ENCODE measurements at regions not wholly inside any gene's neighbourhood (a gene's known extent, or its start where the extent isn't known, plus 50 kb on each side); places are given as distances from the start of the nearest gene placed in this dataset.
"Not testable (repeated sequence)": the region's sequence is repeated elsewhere in the genome, so short reads cannot be mapped to it uniquely, and the experiment has no call there.

DNA sequence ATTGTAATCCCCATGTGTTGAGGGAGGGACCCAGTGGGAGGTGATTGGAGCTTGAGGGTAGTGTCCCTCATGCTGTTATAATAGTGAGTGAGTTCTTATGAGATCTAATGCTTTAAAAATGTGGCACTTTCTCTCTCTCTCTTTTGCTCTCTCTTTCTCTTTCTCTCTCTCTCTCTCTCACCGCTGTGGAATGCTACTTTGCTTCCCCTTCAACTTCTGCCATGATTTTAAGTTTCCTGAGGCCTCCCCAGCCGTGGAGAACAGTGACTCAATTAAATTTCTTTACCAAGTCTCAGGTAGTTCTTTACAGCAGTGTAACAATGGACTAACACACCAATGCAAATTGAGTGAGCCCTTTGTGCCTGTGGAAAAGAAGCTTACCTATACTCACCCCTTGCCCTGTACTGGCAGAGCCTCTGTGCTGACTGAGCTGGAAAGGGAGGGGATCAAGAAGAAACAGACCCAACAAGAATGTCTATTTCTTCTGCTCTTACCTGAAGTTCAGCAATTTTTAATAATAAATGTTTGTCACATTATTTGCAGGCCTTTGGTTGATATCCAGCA lies 642.5 kb upstream of the KCND2 start:
- DNase-seq: no peak

DNA sequence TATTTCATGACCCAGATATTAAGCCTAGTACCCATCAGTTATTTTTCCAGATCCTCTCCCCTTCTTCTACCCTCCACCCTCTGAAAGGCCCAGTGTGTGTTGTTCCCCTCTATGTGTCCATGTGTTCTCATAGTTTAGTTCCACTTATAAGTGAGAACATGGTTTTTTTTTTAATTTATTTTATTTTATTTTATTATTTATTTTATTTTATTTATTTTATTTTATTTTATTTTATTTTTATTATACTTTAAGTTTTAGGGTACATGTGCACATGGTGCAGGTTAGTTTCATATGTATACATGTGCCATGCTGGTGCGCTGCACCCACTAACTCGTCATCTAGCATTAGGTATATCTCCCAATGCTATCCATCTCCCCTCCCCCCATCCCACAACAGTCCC lies 639.2 kb upstream of the KCND2 start:
- DNase-seq: not testable (repeated sequence)

DNA sequence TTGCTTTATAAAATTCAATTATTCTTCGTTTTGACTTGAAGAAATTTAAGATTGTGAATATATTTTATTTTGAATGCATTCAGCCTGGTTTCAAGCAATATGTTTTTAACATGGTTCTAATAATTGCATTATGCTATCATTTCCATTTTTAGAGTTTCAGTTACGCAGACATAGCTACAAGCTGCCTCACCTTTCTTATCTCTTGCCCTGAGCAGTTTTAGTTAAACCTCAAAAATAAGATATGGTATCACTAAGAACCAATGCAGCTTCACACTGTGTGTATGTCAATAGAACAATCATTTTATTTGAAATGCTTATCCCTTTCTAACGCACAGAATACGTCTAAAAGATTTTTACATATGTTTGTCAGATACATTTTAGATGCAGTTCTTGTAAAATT lies 632.6 kb upstream of the KCND2 start:
- DNase-seq: no peak

GRCh38 chr7:119640861-119641260 lies 632.1 kb upstream of the KCND2 start:
- no peak for DNase-seq

GRCh38 chr7:119643558-119643957 lies 629.4 kb upstream of the KCND2 start:
- no peak for DNase-seq

GRCh38 chr7:119647286-119647685 lies 625.7 kb upstream of the KCND2 start:
- no peak for DNase-seq

- not testable (repeated sequence) for DNase-seq
Measured at GRCh38 chr7:119648752-119649151, 624.2 kb upstream of the KCND2 start.

DNA sequence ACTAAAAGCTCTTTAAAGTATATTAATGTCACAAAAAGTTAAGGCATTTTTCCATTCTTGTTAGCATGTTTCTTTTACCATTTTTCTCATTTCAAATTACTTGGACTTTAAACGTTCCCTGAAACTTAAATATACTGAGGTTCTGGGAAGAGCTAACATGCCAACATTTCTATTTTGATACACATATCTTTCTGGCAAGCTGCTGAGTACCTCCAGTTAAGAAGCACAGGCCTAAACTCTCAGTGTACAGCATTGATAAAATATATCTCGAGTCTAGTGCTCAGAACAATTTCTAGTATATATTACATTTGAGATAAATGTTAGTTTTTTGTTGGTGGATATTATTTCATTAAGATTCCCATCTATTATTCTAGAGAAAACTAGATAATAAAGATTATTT lies 612.9 kb upstream of the KCND2 start:
- no peak for DNase-seq

DNA sequence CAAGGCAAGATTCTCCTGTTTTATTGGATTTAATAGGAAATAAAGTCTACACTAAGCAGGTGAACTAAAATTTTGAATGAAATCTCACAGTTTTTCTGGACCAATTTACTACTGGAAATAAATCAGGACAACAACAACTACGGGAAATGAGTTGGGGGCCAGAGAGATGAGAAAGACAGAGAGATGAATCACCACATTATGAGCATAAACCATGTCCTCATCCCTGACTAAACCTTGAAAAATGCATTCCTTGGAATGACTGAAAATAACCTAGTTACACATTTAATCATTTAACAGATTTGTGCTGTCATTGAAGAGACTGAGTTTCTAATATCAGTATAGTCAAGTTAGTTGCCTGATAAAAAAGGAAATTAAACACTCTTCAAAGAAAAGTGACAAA lies 608.4 kb upstream of the KCND2 start:
- DNase-seq: no peak

GRCh38 chr7:119665796-119666195 lies 607.2 kb upstream of the KCND2 start:
- no peak for DNase-seq

- DNase-seq: no peak
Measured at GRCh38 chr7:119681336-119681735, 591.6 kb upstream of the KCND2 start.

GRCh38 chr7:119684763-119685162 lies 588.2 kb upstream of the KCND2 start:
- DNase-seq: no peak

DNA sequence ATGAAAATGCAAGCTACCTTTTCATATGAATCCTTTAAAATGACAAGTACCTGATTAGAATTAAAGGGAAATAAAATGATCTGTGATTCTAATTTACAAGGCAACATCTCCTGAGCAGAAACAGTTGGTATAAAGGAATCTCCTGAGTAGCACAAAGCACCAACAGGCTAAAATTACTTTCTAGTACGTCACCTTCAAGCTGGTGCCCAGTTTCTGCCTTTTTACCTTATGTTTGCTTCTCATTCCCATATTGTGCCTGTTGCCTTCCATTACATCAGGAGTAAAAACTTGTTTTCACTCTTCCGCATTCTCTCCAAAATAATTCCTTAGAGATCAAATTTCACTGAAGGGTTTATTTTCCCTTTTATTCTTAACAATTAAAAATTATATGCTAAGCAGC lies 587.1 kb upstream of the KCND2 start:
- DNase-seq: no peak

DNA sequence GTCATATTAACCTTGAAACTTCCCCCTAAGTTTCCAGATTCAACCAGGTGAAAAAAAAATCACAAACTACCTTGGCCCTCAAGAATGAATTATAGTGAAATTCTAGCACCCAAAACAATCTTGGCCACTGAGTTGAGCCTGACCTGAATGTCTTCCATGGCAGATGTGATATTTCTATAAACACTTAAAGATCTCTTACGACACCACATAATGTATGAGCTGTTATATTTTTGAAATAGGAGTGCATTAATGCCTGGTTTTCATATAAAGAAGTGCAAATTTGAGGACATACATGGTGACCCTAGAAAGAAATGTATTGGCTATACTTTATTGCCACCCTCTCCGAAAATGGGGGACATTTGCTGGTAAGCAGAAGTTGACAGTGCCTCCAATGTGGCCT lies 584.1 kb upstream of the KCND2 start:
- DNase-seq: no peak

DNA sequence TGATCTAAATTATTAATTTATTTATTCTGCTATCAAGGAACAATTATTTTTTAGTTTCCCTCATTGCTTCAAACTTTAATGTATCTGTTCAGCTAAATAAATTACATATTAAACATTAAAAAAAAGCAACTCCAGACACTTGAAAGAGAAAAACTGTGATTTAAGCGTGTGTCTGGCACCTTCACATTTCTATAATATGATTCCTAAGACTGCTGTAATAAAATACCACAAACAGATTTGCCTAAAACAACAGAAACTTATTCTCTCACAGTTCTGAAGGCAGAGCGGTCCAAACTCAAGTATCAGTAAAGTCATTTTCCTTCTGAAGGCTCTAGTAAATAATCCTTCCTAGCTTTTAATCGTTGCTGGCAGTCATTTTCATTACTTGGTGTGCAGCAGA lies 580.4 kb upstream of the KCND2 start:
- DNase-seq: no peak

DNA sequence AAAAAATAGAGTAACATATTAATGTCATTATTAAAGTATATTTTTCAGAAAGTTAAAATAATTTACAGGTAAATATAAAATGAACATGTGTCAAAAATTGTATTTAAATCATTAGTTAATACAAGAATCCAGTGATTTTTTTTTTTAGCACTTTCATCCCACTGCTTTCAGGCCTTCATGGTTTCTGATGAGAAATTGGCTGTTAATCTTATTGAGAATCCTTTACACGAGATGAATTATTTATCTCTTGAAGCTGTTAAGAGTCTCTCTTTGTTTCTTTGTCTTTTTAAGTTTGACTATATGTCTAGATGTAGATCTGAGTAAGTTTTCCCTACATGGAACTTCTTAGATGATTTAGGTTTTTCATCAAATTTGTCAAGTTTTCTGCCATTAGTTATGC lies 578.5 kb upstream of the KCND2 start:
- no peak for DNase-seq

DNA sequence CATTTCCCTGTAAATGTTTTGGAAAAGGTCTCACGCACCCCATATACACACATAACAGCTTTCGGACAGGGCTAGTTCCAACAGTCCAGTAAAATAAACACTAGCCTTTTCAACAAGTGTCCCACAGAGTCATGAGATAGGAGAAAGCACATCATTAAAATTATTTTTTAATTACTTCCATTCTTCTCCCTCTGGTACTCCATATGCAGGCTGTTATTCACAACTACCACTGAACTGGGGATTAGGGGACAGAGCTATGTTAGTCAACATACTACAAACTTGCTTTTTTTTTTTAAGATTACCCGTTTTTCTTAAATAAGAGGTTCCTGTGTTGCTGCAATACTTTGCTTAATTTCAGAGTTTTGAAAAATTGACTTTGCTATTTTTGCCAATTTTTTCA lies 576.6 kb upstream of the KCND2 start:
- DNase-seq: no peak

- no peak for DNase-seq
Measured at GRCh38 chr7:119703895-119704294, 569.1 kb upstream of the KCND2 start.

DNA sequence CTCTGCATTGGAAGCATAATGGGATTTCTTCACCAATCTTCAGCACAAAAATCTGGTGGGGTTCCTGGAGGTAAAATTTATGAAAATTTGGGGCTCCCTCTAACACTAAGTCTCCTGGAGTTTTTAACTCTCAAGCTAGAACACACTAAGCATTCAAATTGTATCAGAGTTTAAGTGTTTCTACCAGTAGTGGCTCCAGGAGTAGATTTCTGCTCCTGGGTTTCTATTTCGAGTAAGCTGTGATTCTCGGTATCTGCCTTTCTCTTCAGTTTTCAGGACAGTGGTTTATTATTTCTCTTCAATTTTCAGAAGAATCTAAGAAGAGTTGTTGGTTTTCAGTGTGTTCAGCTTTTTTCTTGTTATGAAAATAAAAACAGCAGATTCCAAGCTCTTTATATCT lies 566.4 kb upstream of the KCND2 start:
- no peak for DNase-seq

DNA sequence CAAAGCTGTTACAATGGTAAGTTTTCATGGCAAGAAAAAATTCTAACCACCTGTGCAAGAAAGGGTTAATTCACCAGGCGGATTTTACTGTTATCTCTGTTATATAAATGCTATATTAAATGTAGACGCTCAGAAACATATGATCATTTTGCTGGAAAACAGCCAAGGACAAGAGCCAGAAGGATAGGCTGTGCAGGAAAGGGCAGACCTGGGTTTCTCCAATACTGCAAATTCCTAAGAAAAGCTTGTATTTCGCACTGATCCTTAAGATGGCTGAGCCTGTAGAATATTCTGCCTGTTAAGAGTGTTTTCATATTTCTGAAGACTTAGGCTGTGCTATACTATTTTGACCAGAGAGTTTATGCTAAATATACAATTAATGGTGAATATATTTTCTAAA lies 564.1 kb upstream of the KCND2 start:
- no peak for DNase-seq

GRCh38 chr7:119711104-119711503 lies 561.9 kb upstream of the KCND2 start:
- no peak for DNase-seq

DNA sequence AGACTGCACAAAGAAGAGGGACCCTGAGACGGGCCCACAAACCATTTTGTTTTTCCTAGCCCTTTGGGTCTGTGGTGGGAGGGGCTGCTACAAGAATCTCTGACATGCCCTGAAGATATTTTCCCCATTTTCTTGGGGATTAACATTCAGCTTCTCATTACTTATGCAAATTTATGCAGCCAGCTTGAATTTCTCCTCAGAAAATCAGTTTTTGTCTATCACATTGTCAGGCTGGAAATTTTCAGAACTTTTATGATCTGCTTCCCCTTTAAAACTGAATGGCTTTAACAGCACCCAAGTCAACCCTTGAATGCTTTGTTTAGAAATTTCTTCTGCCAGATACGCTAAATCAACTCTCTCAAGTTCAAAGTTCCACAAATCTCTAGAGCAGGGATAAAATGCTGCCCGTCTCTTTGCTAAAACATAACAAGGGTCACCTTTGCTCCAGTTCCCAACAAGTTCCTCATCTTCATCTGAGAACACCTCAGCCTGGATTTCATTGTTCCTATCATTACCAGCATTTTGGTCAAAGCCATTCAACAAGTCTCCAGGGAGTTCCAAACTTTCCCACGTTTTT lies 560.0 kb upstream of the KCND2 start:
- DNase-seq: no peak

GRCh38 chr7:119713606-119714005 lies 559.4 kb upstream of the KCND2 start:
- no peak for DNase-seq

- DNase-seq: no peak
Measured at GRCh38 chr7:119720541-119720940, 552.4 kb upstream of the KCND2 start.
